Loucy (cell line): ENCODE measurements at regions not wholly inside any gene's neighbourhood (a gene's known extent, or its start where the extent isn't known, plus 50 kb on each side); places are given as distances from the start of the nearest gene placed in this dataset.

Source experiments
- H2AFZ ChIP-seq: fragments of 200-600 bp; sonication (generic); 2 replicates; pipeline ENCODE4 v1.6.0; 2016; ENCODE audit warnings: antibody characterized with exemption, mild to moderate bottlenecking, low read length, moderate library complexity
- H3F3A ChIP-seq: fragments of 200-600 bp; 2 replicates; pipeline ENCODE4 v1.6.0; 2016; ENCODE audit warnings: antibody characterized with exemption, low read depth, mild to moderate bottlenecking
- H3K27me3 ChIP-seq: fragments of 200-600 bp; sonication (generic); 2 replicates; pipeline ENCODE4 v1.6.1; 2014; ENCODE audit warnings: low read length, mild to moderate bottlenecking; ENCODE audit not compliant: insufficient read depth, poor library complexity, severe bottlenecking
- H3K36me3 ChIP-seq: fragments of 200-600 bp; sonication (generic); 2 replicates; pipeline ENCODE4 v1.6.1; 2016; ENCODE audit warnings: low read length; ENCODE audit not compliant: insufficient read depth
- H3K4me1 ChIP-seq: fragments of 200-600 bp; sonication (generic); 2 replicates; pipeline ENCODE4 v1.5.1; 2014; ENCODE audit warnings: low read length, mild to moderate bottlenecking; ENCODE audit not compliant: insufficient read depth, poor library complexity, severe bottlenecking
- H3K4me2 ChIP-seq: fragments of 200-600 bp; sonication (generic); 2 replicates; pipeline ENCODE4 v1.6.0; 2014; ENCODE audit warnings: antibody characterized with exemption, low read length, low read depth, mild to moderate bottlenecking; ENCODE audit not compliant: poor library complexity, severe bottlenecking
- H3K4me3 ChIP-seq: fragments of 200-600 bp; sonication (generic); 2 replicates; pipeline ENCODE4 v1.5.1; 2014; ENCODE audit warnings: low read length, mild to moderate bottlenecking, mixed read lengths; ENCODE audit not compliant: poor library complexity, severe bottlenecking
- H3K79me2 ChIP-seq: fragments of 200-600 bp; sonication (generic); 2 replicates; pipeline ENCODE4 v1.6.1; 2014; ENCODE audit warnings: low read length; ENCODE audit not compliant: insufficient read depth
- H3K9ac ChIP-seq: fragments of 200-600 bp; sonication (generic); 2 replicates; pipeline ENCODE4 v1.6.0; 2014; ENCODE audit warnings: mild to moderate bottlenecking, low read depth, low read length, moderate library complexity; ENCODE audit not compliant: poor library complexity, severe bottlenecking
- H3K9me2 ChIP-seq: fragments of 200-600 bp; sonication (generic); replicated peaks from 2 replicates; pipeline ENCODE4 v1.6.1; 2016; ENCODE audit warnings: low read depth, low read length, mixed read lengths
- H3K9me3 ChIP-seq: fragments of 200-600 bp; sonication (generic); 2 replicates; pipeline ENCODE4 v1.6.1; 2014; ENCODE audit warnings: mild to moderate bottlenecking, antibody characterized with exemption, low read length, low read depth; ENCODE audit not compliant: insufficient read depth
- H4K20me1 ChIP-seq: fragments of 200-600 bp; sonication (generic); 2 replicates; pipeline ENCODE4 v1.6.0; 2014; ENCODE audit warnings: antibody characterized with exemption, low read length, mild to moderate bottlenecking; ENCODE audit not compliant: insufficient read depth, poor library complexity, severe bottlenecking
- EZH2phosphoT487 ChIP-seq: fragments of 200-600 bp; IDR thresholded peaks from 2 replicates; pipeline ENCODE4 v1.6.1; 2018; ENCODE audit warnings: antibody characterized with exemption, mild to moderate bottlenecking, moderate library complexity, borderline replicate concordance
- TF ChIP-seq, protein P1 (sequence below): fragments of 200-600 bp; sonication (generic); conservative IDR thresholded peaks from 2 replicates; pipeline ENCODE4 v1.5.1; 2014; ENCODE audit warnings: mild to moderate bottlenecking, antibody characterized with exemption, low read length

DNA sequence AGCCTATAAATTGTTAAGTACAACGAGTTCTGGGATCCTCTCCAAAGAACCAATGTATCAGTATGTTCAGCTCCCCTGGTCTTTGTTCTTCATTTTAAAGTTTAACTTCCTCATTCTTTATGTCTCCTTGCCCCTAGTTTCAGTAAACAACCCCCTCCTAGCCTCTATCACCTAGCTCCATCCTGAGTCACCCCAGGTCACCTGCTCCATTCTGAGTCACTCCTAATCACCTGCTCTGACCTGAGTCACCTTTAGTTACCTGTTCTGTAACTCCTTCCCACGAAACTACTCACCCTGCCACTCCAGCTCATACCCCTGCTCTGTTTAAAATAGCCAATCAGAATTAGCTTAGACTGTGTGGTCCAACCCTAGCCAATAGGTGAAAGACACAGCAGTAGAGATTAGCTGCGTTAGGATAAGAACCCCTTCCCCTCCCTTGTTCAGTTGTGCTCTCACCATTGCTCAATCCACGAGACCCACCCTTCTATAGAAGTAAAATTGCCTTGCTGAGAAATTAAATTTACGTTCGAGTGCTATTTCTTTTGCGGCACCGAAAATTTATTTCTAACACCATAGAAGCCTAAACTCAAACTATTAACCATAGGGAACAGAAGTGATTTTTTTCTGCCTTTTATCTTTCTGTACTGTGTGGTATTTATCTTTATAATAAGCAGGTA, 245.0 kb upstream of the ADAMTS9 start:
- Histone ChIP-seq H3K4me3 (no peak overlapping the region), H3K4me1 (no peaks in the 10 kb centered on the region), H2AFZ (no peak overlapping the region), H3K9me3 (no peaks in the 10 kb centered on the region), H3F3A (no peaks in the 10 kb centered on the region), H3K4me2 (no peak overlapping the region), H3K27me3 (no peaks in the 10 kb centered on the region), H3K79me2 (no peaks in the 10 kb centered on the region), H3K9me2 (no peaks in the 10 kb centered on the region), H4K20me1 (no peaks in the 10 kb centered on the region), H3K9ac (no peak overlapping the region), H3K36me3 (no peaks in the 10 kb centered on the region)
- TF ChIP-seq, protein P1, sequence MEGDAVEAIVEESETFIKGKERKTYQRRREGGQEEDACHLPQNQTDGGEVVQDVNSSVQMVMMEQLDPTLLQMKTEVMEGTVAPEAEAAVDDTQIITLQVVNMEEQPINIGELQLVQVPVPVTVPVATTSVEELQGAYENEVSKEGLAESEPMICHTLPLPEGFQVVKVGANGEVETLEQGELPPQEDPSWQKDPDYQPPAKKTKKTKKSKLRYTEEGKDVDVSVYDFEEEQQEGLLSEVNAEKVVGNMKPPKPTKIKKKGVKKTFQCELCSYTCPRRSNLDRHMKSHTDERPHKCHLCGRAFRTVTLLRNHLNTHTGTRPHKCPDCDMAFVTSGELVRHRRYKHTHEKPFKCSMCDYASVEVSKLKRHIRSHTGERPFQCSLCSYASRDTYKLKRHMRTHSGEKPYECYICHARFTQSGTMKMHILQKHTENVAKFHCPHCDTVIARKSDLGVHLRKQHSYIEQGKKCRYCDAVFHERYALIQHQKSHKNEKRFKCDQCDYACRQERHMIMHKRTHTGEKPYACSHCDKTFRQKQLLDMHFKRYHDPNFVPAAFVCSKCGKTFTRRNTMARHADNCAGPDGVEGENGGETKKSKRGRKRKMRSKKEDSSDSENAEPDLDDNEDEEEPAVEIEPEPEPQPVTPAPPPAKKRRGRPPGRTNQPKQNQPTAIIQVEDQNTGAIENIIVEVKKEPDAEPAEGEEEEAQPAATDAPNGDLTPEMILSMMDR, result no peak
- no peak for TF ChIP-seq EZH2phosphoT487

DNA sequence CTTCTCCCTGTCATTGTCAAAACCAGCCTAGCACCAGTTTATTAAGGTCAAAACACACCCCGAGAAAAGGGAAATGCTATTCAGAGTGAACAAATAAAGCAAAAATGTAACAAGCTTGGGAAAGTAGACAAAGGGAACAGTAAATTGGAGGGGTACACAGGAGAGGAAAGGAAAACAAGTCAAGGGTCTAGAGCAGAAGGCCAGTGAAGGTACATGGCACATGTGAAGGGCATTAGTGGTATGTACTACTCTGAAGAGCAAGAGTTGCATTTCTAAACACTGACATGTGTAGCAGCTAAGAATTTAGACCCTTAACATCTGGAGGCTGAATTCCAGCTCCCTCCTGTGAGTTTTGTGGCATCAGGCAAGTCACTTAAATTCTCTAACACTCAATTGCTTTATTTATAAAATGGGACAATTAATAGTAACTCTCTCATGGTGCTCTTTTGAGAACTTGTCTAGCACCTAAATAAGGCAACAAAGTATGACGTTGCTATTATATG, 244.3 kb upstream of the ADAMTS9 start:
- Histone ChIP-seq H3K4me1 (no peaks in the 10 kb centered on the region), H3K4me2 (no peak overlapping the region), H4K20me1 (no peaks in the 10 kb centered on the region), H3K9me2 (no peaks in the 10 kb centered on the region), H3K79me2 (no peaks in the 10 kb centered on the region), H3K9me3 (no peaks in the 10 kb centered on the region), H3K36me3 (no peaks in the 10 kb centered on the region), H3K4me3 (no peak overlapping the region), H2AFZ (no peak overlapping the region), H3K27me3 (no peaks in the 10 kb centered on the region), H3K9ac (no peak overlapping the region), H3F3A (no peaks in the 10 kb centered on the region)
- no peak for TF ChIP-seq EZH2phosphoT487
- TF ChIP-seq, protein P1, result no peak

DNA sequence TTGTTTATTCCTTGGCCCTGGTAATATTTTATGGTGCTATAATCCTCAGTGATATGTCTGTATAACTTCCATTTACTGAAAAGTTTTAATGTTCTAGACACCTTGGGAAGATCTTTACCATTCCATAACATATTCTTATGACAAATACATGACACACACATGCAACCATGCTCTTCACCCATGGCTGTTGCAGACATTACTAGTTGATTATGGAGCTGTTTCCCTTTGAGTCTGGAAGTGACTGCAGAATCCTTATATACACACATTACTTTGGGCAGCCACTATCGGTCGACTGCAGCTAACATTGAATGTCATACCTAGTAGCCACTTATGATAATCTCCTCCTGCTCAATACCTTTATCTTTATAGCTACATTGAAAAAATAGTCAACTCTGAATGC, 243.1 kb upstream of the ADAMTS9 start:
- Histone ChIP-seq H3K4me1 (no peaks in the 10 kb centered on the region), H3K9me3 (no peaks in the 10 kb centered on the region), H4K20me1 (no peaks in the 10 kb centered on the region), H3K27me3 (no peaks in the 10 kb centered on the region), H3K79me2 (no peaks in the 10 kb centered on the region), H2AFZ (no peak overlapping the region), H3F3A (no peaks in the 10 kb centered on the region), H3K9ac (no peak overlapping the region), H3K4me2 (no peak overlapping the region), H3K9me2 (no peaks in the 10 kb centered on the region), H3K4me3 (no peak overlapping the region), H3K36me3 (no peaks in the 10 kb centered on the region)
- no peak for TF ChIP-seq EZH2phosphoT487
- TF ChIP-seq, protein P1, result no peak
